K562 (cell line): ENCODE measurements at regions not wholly inside any gene's neighbourhood (a gene's known extent, or its start where the extent isn't known, plus 50 kb on each side); places are given as distances from the start of the nearest gene placed in this dataset.

Source experiments
- BCLAF1 ChIP-seq, 2 experiments: fragments of 450-650 bp in 1 of 2; IDR thresholded peaks; 2 replicates each; pipeline ENCODE4 v1.6.1; 2011 to 2017; ENCODE audit warnings: low read depth in 2 of 2, antibody characterized with exemption in 1 of 2, borderline replicate concordance in 1 of 2, low read length in 1 of 2, mild to moderate bottlenecking in 1 of 2, mixed read lengths in 1 of 2; ENCODE audit not compliant: control insufficient read depth in 1 of 2
- CEBPB ChIP-seq: fragments of 450-650 bp; IDR thresholded peaks from 2 replicates; pipeline ENCODE4 v1.6.1; 2016; ENCODE audit warnings: missing genetic modification characterization, missing compliant biosample characterization
- CEBPG ChIP-seq, 3 experiments: fragments of 200-800 bp in 1 of 3; sonication (Bioruptor generic) in 1 of 3; sonication (generic) in 1 of 3; formaldehyde crosslinking in 1 of 3; IDR thresholded peaks in 2 of 3; conservative IDR thresholded peaks in 1 of 3; 2 replicates each; pipeline versions ENCODE4 v1.6.1 to v1.8.0; 2016 to 2022; ENCODE audit warnings: missing compliant biosample characterization in 2 of 3, missing genetic modification characterization in 2 of 3, mild to moderate bottlenecking in 1 of 3, missing genetic modification reagents in 1 of 3
- PKNOX1 ChIP-seq: fragments of 450-650 bp; IDR thresholded peaks from 2 replicates; pipeline ENCODE4 v1.6.1; 2016
- POLR2AphosphoS5 ChIP-seq: IDR thresholded peaks from 2 replicates; pipeline ENCODE4 v1.6.1; 2011; ENCODE audit warnings: mild to moderate bottlenecking, low read depth, low read length, moderate library complexity; ENCODE audit not compliant: control insufficient read depth, insufficient read depth
- ZBTB7A ChIP-seq: IDR thresholded peaks from 2 replicates; pipeline ENCODE4 v1.6.1; 2011; ENCODE audit warnings: low read depth, mild to moderate bottlenecking, low read length, moderate library complexity, borderline replicate concordance; ENCODE audit not compliant: control insufficient read depth

- TF ChIP-seq PKNOX1 (0 out of 2 replicates have a peak, but pooled peaks have one; percentile 12), CEBPG (CRISPR knock-in tag; IDR thresholded peaks at IDR 0.05) (no peak), CEBPG (tag; conservative IDR thresholded peaks at IDR 0.05 in 1 of 2, IDR thresholded peaks at IDR 0.05 in 1 of 2) (peak; percentile 52 to 78; a peak in 3 of 4 replicates), POLR2AphosphoS5 (no peak), CEBPB (tag) (peak; percentile 66), BCLAF1 (IDR thresholded peaks at IDR 0.05; ENCODE audit: borderline replicate concordance in 1 of 2, control insufficient read depth in 1 of 2, low read depth in 2 of 2, low read length in 1 of 2) (no peak), ZBTB7A (no peak)
These were observed 220.6 kb upstream of the RHOBTB1 start (continued) for GRCh38 chr10:61164458-61165160.
